MM.1S (cell line): ENCODE measurements at regions not wholly inside any gene's neighbourhood (a gene's known extent, or its start where the extent isn't known, plus 50 kb on each side); places are given as distances from the start of the nearest gene placed in this dataset.

Source experiments
- CTCF ChIP-seq: fragments of 300-600 bp; sonication (generic); IDR thresholded peaks from 2 replicates; pipeline ENCODE4 v1.5.1; 2016; ENCODE audit warnings: antibody characterized with exemption, low read length, mixed read lengths
- EZH2 ChIP-seq: fragments of 300-600 bp; sonication (generic); optimal IDR thresholded peaks from 2 replicates; pipeline ENCODE3; 2017; ENCODE audit warnings: low read depth, mild to moderate bottlenecking, antibody characterized with exemption, low read length, mixed read lengths
- EZH2phosphoT487 ChIP-seq: fragments of 300-600 bp; sonication (generic); IDR thresholded peaks from 2 replicates; pipeline ENCODE4 v1.6.1; 2018; ENCODE audit warnings: antibody characterized with exemption, low read length

DNA sequence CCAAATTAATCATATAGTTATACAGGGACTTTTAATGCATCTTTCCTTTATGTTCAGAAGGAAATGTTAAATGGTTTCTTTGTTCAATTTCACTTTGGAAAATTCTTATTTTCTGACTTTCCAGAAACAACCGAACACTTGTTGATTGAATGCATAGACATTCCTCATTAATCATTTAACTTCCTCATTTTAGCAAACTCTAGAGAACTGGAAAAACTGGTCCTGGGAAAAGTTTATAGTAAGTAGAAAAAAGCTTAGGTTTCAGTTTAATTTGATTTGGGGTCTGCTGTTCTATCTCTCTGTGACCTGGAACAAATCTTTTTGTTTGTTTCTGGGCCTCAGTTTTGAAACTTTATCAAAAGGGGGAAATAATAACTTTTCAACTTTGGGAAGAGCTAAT, 320.4 kb downstream of the CMPK2 start:
- TF ChIP-seq CTCF (no peak), EZH2phosphoT487 (no peak), EZH2 (no peak)
